HL-60 (cell line): ENCODE measurements at regions not wholly inside any gene's neighbourhood (a gene's known extent, or its start where the extent isn't known, plus 50 kb on each side); places are given as distances from the start of the nearest gene placed in this dataset.

ENCODE experiments used
- DNase-seq, 2 experiments: peaks; one replicate each; pipeline ENCODE4 v3.0.0-alpha.2; 2010 to 2020; ENCODE audit warnings: low read depth in 1 of 2, low spot score in 1 of 2
- H3K27ac ChIP-seq: fragments of 250-450 bp; sonication (Bioruptor Pico); replicated peaks from 2 replicates; pipeline ENCODE4 v1.5.1; 2020; ENCODE audit warnings: mild to moderate bottlenecking, moderate library complexity
- H3K27me3 ChIP-seq: fragments of 250-450 bp; sonication (Bioruptor Pico); 2 replicates; pipeline ENCODE4 v1.5.1; 2021; ENCODE audit warnings: mild to moderate bottlenecking, moderate library complexity; ENCODE audit not compliant: insufficient read depth, poor library complexity, severe bottlenecking
- H3K4me3 ChIP-seq: replicated peaks from 2 replicates; pipeline ENCODE4 v1.5.1; 2011; ENCODE audit warnings: mild to moderate bottlenecking, control low read depth, low read length; ENCODE audit not compliant: insufficient read depth
- GABPA ChIP-seq: IDR thresholded peaks from 2 replicates; pipeline ENCODE4 v1.6.1; 2012; ENCODE audit warnings: low read depth
- POLR2AphosphoS5 ChIP-seq: IDR thresholded peaks from 2 replicates; pipeline ENCODE4 v1.6.1; 2012; ENCODE audit warnings: low read depth
- SPI1 ChIP-seq: IDR thresholded peaks from 2 replicates; pipeline ENCODE4 v1.6.1; 2012; ENCODE audit warnings: low read depth, mild to moderate bottlenecking, borderline replicate concordance
- TF ChIP-seq, protein P1 (sequence below): IDR thresholded peaks from one replicate; pipeline ENCODE4 v1.5.1; 2011; ENCODE audit warnings: low read length, control low read depth, inconsistent platforms; ENCODE audit not compliant: insufficient read depth
- TF ChIP-seq, protein P2 (sequence below): IDR thresholded peaks from 2 replicates; pipeline ENCODE4 v1.6.1; 2012; ENCODE audit warnings: low read depth; ENCODE audit not compliant: insufficient replicate concordance

DNA sequence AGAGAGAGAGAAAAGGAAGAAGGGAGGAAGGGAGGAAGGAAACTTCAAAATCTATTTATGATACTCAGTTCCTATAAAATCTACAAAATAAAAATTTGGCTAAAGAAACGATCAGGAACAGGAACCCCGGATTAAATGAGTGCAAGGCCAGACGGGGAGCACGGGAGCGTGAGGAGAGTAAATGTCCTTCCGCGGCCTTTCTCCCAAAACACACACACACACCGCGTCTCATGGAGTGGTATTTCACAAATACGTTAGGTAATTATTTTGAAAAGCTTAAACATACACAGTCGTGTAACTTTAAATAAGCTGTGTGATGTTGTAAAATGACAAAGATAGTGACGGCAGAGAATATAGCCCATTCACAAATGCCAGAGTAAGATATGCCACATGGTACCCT is 125.7 kb upstream of the AFDN start:
- H3K27me3 ChIP-seq: no peaks in the 10 kb centered on the region
- H3K27ac ChIP-seq: no peak overlapping the region
- DNase-seq: no peak
- TF ChIP-seq POLR2AphosphoS5 (no peak), SPI1 (no peak), GABPA (no peak)
- TF ChIP-seq, protein P1, sequence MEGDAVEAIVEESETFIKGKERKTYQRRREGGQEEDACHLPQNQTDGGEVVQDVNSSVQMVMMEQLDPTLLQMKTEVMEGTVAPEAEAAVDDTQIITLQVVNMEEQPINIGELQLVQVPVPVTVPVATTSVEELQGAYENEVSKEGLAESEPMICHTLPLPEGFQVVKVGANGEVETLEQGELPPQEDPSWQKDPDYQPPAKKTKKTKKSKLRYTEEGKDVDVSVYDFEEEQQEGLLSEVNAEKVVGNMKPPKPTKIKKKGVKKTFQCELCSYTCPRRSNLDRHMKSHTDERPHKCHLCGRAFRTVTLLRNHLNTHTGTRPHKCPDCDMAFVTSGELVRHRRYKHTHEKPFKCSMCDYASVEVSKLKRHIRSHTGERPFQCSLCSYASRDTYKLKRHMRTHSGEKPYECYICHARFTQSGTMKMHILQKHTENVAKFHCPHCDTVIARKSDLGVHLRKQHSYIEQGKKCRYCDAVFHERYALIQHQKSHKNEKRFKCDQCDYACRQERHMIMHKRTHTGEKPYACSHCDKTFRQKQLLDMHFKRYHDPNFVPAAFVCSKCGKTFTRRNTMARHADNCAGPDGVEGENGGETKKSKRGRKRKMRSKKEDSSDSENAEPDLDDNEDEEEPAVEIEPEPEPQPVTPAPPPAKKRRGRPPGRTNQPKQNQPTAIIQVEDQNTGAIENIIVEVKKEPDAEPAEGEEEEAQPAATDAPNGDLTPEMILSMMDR: no peak
- TF ChIP-seq, protein P2, sequence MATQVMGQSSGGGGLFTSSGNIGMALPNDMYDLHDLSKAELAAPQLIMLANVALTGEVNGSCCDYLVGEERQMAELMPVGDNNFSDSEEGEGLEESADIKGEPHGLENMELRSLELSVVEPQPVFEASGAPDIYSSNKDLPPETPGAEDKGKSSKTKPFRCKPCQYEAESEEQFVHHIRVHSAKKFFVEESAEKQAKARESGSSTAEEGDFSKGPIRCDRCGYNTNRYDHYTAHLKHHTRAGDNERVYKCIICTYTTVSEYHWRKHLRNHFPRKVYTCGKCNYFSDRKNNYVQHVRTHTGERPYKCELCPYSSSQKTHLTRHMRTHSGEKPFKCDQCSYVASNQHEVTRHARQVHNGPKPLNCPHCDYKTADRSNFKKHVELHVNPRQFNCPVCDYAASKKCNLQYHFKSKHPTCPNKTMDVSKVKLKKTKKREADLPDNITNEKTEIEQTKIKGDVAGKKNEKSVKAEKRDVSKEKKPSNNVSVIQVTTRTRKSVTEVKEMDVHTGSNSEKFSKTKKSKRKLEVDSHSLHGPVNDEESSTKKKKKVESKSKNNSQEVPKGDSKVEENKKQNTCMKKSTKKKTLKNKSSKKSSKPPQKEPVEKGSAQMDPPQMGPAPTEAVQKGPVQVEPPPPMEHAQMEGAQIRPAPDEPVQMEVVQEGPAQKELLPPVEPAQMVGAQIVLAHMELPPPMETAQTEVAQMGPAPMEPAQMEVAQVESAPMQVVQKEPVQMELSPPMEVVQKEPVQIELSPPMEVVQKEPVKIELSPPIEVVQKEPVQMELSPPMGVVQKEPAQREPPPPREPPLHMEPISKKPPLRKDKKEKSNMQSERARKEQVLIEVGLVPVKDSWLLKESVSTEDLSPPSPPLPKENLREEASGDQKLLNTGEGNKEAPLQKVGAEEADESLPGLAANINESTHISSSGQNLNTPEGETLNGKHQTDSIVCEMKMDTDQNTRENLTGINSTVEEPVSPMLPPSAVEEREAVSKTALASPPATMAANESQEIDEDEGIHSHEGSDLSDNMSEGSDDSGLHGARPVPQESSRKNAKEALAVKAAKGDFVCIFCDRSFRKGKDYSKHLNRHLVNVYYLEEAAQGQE: no peak
- H3K4me3 ChIP-seq: no peak overlapping the region

DNA sequence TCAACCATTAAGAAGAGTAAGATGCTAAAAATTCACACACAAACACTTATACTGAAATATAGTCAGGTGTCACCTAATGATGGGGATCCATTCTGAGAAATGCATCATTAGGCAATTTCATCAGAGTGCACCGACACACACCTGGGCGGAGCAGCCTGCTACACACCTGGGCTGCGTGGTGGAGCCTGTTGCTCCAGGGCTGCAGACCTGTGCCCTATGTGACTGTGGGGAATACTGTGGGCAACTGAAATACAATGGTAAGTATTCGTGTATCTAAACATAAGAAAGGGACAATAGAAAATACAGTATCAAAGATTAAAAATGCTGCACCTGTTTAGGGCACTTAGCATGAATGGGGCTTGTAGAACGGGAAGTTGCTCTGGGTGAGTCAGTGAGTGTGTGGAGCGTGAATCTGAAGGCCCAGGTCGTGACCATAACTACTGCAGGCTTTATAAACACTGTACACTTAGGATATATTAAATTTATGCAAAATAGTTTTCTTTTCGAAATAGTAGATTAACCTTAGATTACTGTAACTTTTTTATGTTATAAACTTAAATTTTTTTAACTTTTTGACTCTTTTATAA is 124.4 kb upstream of the AFDN start:
- no peaks in the 10 kb centered on the region for H3K27me3 ChIP-seq
- no peak overlapping the region for H3K27ac ChIP-seq
- DNase-seq: no peak
- TF ChIP-seq, protein P2: no peak
- TF ChIP-seq POLR2AphosphoS5: no peak
- TF ChIP-seq, protein P1: no peak
- TF ChIP-seq SPI1: no peak
- TF ChIP-seq GABPA: no peak
- no peak overlapping the region for H3K4me3 ChIP-seq

DNA sequence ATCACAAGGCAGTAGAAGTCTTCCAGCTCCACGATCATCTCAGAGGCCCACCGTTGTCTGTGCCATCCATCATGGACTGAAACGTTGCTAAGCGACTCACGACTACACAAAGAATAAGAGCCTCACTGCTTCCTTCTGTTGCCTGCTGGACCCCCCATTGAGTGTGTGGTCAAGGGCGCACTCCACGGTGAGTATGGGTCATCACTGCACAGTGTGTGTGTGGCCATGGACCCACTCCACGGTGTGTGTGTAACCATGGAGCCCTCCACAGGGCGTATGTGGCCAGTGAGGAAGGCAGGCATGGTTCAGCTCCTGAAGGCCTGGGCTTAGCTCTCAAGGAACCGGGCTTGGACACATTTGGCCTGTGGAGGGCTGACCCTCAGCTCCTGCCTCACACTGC is 123.4 kb upstream of the AFDN start:
- H3K27me3 ChIP-seq: no peaks in the 10 kb centered on the region
- no peak for DNase-seq
- TF ChIP-seq POLR2AphosphoS5: no peak
- H3K4me3 ChIP-seq: no peak overlapping the region
- no peak overlapping the region for H3K27ac ChIP-seq

DNA sequence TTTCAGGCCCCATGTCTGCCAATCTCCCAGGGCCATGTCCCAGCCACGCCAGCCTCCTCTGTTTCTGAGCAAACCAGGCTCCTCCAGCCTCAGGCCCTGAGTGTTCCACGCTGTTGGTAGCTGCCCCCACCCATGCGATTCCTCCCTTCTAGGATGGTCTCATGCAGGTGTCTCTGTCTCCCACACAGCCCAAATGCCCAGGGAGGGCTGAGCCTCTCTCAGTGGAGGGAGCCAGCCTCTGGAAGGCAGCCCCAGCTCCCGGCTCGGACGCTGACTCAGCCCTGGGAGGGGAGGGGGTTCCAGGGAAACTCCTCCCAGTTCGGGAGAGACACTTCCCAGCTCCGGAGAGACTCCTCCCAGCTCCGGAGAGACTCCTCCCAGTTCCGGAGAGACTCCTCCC is 122.9 kb upstream of the AFDN start:
- Histone ChIP-seq H3K27ac (no peak overlapping the region), H3K4me3 (no peak overlapping the region), H3K27me3 (no peaks in the 10 kb centered on the region)
- TF ChIP-seq SPI1 (no peak), POLR2AphosphoS5 (no peak), GABPA (no peak)
- TF ChIP-seq, protein P1: no peak
- TF ChIP-seq, protein P2: no peak
- DNase-seq: no peak
